ENCODE measurements at regions not wholly inside any gene's neighbourhood (a gene's known extent, or its start where the extent isn't known, plus 50 kb on each side); places are given as distances from the start of the nearest gene placed in this dataset.
"Not testable (repeated sequence)": the region's sequence is repeated elsewhere in the genome, so short reads cannot be mapped to it uniquely, and the experiment has no call there.

DNA sequence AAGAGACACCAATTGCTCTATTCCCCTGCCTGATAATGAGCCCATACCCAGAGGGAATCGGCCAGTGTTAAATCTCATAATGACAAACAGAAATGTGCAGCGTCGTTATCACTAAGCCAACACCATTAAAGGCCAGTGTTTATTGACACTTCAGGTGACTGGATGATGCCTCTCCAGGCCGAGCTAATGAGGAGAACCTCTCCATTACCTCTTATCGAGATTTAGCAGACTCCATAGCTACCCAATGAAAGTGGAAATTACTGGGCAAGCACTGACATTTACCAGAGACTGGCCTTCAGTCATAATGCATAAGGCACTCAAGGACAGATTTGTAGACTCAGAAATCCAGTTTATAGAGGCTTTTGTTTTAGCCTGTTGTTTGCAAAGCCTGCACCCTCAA, 669.5 kb downstream of the MAFB start:
- DNase-seq = no peak

DNA sequence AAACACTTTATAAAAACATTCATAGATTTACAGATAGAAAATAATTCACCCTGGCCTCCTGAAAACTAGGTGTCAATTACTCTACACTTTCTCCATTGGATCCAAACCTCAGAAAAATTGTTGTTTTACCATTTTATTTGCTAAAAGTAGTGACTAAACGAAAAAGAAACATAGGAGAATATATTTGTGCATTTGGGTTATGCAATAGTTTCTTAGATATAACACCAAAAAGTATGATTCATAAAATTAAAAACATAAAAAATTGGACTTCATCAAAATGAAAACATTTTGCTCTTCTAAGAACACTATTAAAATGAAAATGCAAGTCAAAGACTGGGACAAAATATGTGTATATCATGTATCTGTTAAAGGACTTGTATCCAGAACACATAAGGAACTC, 671.3 kb downstream of the MAFB start:
- no peak for DNase-seq

DNA sequence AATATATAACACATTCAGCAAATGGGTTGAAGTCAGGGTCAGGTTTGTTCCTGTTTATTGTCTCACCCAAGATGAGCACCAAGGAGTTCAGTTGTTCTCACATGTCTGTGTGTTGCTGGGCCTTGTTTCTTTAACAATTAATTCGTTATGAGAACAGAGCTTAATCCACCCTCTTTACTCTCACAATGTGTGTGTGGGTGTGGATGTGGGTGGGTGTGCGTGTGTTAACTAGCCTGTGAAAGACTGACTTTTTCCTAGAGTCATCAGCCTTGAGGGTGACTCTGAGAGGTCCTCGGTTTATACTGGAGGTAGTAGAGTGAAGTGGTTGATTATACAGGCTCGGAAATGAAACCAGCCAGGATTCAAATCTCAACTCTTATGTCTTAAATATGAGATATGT, 672.1 kb downstream of the MAFB start:
- DNase-seq = no peak

DNA sequence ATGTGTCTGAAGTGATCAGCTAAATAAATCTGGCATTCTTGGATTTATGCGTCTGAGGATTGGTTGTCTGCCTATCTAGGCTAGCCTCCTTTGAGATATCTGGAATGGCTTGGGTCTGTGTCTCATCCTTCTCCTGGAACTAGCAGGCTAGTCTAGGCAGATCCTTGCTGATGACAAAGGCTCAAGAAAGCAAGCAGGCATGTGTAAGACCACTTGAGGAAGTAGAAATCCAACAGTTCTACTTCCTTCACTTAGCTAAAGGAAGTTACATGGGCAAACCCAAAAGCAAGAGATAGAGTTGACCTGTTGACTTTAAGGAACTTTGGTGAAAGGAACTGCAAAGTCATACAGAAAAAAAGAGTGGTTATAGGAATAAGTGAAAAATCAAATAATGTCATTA, 672.6 kb downstream of the MAFB start:
- DNase-seq = no peak

DNA sequence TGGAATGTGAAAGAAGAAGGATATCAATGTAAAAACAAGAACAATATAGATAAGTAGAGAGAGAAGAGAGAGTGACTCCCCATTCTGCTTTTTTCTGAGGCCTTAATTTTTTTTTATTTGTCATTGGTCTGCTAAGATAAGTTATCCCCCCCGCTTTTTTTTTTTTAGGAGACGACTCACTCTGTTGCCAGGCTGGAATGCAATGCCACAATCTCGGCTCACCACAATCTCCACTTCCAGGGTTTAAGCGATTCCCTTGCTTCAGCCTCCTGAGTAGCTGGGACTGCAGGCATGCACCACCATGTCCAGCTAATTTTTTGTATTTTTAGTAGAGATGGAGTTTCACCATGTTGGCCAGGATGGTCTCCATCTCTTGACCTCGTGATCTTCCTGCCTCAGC, 677.0 kb downstream of the MAFB start:
- DNase-seq = not testable (repeated sequence)

DNA sequence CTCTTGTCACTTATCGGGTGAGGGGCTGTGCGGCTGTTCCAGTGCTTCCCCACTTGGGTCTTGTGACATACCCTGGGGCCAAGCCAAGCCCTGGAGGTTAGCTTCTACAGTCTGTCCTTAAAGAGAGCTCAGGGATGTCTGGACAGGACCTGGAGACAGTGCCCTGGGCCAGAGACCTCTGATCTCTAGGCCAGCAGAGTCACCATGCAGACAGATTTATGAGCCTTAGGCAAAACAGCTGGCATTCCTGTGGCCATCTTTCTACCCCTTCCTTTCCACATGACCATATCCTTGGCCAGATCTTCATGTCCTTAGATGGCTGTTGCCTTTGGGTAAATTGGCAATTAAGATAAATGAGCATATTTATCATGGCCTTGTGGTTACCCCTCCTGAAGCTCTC, 678.6 kb downstream of the MAFB start:
- no peak for DNase-seq

DNA sequence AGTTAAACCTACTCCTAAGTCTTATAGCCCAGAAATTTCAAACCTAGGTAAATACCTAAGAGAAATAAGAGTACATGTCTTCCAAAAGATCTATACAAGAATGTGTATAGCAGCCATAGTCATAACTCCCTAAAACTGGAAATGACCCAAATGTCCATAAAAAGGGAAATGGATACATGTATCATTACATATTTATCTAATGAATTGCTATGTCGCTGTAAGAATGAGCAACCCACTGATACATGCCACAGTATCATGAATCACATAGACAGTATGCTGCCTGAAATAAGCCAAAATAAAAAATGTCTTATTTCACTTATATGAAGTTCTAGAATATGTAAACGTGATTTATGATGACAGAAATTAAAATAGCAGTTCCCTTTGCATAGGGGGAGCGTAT, 679.5 kb downstream of the MAFB start:
- no peak for DNase-seq

DNA sequence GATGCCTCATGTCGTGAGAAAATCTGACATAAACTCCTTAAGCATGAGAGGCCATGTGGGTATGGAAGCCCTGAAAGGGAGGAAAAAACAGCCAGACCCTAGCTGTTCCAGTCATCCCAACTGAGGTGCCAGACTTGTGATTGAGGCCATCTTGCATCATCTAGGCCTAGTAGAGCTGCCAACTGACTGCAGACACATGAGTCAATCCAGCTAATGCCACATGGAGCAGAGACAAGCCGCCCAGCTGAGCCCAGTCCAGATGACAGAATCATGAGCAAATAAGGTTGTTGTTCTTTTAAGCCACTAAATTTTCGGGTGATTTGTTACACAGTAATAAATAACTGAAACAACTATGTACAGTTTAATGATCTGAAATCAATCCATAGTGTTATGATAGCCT, 680.9 kb downstream of the MAFB start:
- no peak for DNase-seq

DNA sequence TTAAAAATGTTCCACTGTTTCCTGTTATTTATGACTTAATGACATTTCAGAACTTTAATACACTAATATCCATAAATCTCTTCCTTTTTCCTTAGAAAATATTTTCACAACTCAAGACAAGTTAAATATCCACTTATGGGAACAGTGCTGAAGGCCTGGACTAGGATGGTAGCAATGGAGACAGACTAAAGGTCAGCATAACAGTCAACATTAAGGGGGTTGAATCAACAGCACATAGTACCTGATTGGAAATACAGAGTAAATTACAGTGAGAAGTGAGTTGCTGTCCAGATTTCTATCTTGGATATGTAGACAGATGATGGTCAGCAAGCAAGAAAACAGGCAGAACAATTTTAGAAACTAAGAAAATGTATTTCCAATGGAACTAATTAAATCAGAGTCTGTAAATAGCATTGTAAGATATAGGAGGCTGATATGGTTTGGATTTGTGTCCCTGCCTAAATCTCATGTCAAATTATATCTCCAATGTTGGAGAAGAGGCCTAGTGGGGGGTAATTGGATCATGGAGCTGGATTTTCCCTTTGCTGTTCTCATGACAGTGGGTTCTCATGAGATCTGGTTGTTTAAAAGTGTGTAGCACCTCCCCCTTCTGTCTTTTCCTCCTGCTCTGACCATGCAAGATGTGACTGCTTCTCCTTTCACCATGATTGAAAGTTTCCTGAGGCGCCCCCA, 682.7 kb downstream of the MAFB start:
- no peak for DNase-seq

DNA sequence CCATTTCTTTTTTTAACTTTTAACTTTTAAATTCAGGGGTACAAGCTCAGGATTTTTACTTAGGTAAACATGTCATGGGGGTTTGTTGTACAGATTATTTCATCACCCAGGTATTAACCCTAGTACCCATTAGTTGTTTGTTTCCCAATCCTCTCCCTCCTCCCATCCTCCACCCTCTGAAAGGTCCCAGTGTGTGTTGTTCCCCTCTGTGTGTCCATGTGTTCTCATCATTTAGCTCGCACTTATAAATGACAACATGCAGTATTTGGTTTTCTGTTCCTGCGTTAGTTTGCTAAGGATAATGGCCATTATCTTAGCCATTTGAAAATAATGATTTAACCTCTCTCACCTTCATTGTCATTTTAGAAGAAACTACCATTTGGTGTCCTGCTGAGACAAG, 684.9 kb downstream of the MAFB start:
- DNase-seq = not testable (repeated sequence)

DNA sequence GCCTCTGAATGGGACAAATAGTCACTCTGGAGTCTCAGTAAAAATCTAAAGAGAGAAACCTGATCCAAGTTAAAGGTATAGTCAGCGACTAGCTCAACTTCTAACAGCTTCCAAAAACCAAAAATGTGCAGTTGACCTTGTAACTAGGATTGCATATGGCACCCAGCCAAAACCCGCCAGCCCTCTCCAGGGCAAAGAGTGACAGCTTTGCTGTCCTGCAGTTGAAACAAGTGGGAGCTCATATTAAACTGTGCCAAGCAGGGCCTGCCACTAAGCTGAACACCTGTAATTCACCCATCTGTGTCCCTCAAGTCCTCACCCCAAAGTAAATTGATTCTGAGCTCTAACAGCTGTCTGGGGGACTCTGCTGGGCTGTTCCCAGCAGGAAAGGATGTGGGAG, 695.3 kb downstream of the MAFB start:
- DNase-seq = no peak

DNA sequence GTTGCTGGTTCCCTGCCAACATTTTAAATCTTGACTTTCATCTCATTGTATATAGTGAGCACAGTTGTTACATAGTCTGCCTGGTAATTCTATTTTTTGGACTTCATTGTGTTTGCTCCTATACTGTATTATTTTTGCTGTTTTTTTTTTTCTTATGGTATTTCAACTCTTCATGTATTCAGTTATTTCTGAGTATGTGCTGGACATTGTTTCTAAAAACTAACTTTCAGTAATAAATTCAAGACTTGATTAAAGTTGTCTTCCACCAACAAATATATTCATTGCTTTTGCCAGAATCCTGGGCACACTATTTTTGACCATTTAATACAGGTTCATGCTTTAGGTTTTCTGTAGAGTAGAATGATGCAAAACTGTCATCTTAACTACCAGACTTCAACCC, 698.3 kb downstream of the MAFB start:
- no peak for DNase-seq

DNA sequence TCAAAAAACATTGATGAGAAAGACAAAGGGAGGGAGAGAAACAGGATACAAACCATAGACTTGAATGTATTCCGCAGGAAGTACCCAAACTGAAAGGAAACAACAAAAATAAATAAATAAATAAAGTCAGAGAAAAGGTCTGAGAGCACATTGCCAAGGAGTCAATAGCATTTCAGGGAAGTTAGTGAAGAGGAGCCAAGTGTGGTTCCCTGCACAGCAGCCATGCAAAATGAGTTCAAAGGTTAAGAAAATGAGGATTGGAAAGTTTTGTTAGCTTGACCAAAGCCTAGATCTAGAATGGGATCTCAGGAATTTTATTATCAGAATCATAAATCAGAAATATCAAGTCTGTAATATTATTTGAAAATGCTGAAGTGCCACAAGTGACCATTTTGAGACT, 700.0 kb downstream of the MAFB start:
- DNase-seq = no peak

DNA sequence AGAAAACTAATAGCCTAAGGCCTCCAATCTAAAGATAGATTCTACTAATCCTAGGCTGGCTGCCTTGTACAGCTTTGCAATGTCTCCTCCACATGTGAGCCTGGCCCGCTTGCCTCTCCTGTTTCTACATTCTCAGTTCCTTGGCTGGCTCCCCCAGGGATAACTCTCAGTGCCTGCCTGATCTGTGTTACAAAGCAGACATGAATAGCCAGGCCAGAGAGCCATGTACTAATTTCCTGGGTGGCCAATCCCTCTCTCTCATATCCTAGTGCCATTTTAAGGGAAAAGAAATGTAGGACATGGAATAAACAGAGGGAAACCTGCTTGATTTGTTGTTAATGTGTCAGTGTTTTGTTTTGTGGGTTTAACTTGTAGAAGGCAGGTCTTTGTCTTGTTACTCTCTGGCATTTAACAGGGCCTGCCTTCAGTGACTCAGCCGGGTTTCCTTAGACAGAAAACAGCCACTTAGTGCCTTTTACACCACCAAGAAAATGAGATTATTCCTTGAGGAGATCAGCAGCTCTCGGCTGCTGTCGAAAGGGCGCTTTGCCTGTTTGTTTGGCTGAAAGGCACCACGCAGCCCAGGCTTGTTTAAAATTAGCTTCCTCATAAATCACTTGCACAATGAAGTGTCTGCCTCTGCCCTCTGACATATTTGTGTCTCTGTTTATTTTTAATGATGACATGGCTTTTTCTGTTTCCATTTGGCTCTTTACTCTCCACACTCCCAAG, 702.7 kb downstream of the MAFB start:
- no peak for DNase-seq

DNA sequence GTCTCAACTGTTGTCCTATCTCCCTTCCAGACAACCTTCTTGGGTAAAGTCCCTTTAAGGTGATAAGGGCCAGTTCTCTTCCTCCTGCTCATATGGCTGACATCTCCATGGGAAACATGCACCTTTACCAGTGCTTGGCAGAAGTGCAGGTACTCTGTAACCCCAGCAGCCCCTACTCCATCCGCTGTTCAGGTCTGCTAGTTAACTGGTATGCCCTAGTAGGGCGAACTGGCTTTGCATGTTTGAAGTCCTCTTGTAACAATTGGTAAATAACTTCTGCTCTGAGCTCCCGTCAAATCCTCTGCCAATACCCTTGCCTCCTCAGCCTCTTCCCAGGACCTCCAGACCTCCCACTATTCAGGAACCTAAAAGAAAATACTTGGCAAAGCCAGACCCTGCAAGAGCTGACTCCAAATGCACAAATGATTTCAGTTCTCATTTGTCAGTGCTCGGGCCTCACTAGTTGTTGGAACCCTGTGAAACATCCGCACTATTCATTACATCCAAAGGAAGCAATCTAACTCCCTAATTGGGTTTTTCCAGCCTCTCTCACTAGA, 703.7 kb downstream of the MAFB start:
- no peak for DNase-seq

DNA sequence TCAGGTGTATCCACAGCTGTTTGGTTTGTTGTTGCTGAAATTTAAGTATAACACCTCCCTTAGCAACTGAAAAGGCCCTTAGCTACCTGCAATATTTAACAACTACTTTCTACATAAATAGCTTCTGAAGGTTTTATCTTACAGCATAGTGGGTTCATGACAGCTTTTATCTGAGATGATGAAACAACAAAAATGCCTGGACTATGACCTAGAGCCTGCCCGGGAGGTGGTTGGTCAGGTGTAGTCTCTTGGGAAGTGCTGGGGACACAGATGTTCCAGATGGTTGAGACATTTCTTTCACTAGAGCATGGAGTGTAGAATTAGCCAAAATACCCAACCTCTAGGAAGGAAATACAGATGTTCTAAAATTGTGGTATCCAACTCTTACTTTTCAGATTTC, 705.4 kb downstream of the MAFB start:
- DNase-seq = no peak

DNA sequence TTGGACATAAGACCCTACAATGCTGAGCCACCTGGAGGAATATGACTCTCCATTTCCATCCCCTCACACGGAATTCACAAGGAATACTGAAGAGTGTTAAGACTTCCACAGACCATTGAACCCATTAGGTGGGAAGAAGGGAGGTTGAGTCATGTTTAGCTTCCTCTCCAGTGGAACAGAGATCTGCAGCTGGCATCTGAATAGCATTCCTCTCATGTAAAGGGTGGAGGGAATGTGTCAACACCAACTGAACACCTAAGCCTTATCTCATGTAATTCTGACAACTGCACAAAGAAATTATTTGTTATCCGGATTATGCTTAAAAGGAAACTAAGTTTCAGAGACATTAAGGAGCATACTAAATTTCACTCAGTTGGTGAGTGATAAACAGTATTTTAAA, 705.9 kb downstream of the MAFB start:
- DNase-seq = no peak

DNA sequence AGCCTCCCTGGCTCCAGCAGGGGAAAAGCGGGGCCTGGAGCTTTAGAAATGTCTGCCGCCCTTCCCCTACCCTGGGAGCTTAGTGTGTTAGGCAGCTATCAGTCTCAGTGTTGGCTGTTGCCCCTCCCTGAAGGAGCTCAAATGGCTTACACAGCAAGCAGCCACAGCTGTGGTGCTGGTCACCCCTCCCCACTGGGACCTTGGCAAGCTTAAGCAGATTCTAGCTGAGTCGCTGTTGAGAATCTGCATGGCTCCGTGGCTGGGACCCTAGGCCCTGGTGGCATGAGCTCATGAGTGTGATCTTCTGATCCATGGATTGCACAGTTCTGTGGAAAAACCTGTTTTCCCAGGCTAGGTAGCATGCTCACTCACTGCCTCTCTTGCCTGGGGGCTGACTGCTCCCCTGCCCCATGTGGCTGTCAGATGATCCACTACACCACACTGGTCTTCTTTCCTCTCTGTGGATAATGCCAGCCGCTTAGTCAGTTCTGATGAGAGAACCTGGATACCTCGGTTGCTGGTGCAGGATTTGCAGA, 714.0 kb downstream of the MAFB start:
- DNase-seq = no peak

DNA sequence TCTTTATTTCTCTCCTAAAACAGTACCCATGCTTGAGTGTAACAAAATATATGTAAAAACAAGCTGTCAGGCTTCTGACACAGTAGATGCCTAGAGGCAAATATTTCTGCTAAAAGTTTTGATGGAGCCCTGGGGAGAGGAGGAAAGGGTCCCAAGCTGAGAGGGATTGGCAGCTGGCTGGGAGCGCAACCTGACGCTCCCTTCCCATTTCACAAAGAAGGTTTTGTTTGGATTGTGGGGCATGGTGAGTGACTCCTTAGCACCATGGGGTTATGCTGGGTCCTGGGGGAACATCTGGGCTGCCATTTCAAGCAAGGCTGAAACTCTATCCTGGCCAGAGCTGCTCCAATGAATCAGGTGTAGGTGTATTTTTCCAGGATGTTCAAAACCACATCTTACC, 720.5 kb downstream of the MAFB start:
- DNase-seq = no peak

DNA sequence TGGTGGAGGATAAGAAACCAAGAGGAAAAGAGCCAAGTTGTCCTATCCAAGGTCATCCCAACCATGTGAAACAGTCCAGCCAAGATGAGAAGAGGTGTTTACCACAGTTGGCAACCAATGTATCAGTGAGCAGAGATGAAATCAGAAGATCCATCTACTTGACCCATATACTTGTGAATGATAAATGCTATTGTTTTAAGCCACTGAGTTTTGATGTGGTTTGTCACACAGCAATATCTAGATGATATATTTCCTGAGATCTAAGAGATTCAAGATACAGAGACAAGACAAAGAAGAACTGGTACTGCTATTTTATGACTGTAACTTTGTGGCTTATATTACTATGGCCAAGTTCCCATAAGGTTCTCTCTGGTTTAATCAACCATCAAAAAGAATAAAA, 721.2 kb downstream of the MAFB start:
- no peak for DNase-seq

DNA sequence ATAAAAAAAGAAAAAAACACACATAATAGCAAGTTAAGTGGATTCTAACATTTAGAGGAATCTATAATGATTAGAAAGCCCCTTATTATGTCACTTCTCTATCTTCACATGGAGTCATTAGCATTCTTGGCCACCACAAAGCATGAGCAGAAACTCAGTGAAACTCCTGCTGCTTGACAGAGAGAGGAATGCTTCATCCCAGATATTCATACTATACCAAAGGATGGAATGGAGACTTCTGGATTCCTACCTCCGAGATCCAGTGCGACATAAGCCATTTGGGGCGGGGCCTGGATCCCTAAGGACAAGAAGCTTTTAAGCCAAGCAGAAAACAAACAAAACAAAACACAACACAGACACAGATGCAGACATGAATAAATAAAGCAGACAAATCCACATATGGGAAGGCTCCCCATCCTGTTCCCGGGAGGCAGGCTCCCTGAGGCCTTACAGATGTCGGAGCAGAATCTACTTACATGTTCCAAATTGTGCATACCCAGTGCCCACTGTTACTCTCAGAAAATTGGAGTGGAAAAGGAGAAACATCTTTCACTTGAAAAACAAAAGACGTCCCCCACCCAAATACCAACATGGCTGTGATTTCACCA, 727.3 kb downstream of the MAFB start:
- no peak for DNase-seq

DNA sequence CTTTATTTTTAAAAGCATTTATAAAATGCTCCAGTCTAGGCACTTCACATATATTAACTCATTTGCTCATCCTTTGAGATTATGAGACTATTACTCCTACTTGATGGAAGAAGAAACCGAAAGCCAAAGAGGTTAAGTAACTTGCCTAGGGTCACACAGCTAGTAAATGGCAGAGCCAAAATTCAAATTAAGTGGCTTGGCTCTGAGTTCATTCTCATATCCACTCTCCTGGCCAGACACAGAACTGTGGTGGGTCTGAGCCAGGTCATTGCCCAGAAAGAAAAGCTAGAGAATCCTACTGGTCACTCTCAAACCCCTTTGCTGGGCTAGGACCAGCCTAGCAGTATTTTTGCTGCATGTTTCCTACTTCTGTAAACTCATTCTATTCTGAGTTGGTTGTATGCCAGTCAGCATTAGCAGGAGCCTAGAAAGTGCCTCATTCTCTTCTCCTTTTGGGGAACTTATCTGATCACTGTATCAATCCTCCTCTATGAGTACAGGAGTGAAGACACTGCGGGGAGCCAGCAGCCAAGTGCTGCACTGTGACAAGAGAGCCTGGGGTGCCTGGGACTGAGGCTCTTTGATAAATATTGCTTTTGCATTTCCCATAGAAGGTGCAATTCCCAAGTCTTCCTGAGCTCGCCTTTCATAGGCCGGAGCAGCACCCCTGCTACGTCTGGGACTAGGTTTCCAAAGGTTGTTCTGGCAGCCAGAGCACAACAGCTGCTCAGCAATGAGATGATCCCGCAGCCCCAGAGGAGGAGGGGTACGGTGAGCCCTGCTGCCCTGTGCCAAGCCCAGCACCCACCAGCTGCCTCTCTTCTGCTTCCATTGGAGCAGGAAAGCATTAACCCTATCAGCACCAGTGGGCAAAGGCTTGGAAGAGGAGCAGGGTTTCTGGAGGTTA, 728.3 kb downstream of the MAFB start:
- DNase-seq = no peak

DNA sequence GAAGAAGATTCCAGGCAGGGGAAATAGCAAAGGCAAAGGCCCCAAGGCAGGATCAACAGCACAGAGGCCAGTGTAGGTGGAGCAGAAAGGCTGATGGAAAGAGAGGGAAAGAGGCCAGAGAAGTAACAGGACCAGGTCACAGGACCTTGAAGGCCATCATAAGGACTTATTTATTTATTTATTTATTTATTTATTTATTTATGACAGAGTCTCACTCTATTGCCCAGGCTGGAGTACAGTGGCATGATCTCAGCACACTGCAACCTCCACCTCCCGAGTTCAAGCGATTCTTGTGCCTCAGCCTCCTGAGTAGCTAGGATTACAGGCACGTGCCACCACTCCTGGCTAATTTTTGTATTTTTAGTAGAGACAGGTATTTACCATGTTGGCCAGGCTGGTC, 731.1 kb downstream of the MAFB start:
- not testable (repeated sequence) for DNase-seq
